Fibroblast of mammary gland (primary cell): ENCODE measurements at regions not wholly inside any gene's neighbourhood (a gene's known extent, or its start where the extent isn't known, plus 50 kb on each side); places are given as distances from the start of the nearest gene placed in this dataset.

Experiments
- DNase-seq: peaks from one replicate; pipeline ENCODE4 v3.0.0-alpha.2; 2010; ENCODE audit warnings: low read depth
- H3K4me3 ChIP-seq: 2 replicates; pipeline ENCODE4 v1.5.1; 2011; ENCODE audit warnings: low read depth, mild to moderate bottlenecking, low read length, moderate library complexity; ENCODE audit not compliant: control insufficient read depth
- CTCF ChIP-seq: conservative IDR thresholded peaks from 2 replicates; pipeline ENCODE4 v1.5.1; 2011; ENCODE audit warnings: low read depth, low read length, inconsistent platforms; ENCODE audit not compliant: control insufficient read depth, insufficient read depth

DNA sequence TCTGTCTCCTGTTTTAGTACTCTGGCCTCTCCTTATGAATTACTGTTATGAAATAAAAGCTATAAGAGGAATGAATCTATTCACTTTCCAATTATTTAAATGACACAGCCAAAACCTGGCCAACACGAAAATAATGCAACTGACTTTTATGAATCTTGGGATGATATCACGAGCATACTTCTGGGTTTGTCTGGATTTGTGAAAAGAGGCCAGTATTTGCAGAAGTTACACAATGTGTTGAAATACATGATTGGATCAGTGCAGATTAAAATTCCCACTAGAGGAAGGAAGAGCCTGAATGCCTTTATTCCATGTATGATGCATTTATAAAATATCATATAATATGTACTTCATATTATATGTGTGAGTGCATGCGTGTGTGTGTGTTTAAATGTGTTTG lies 418.2 kb downstream of the GRB14 start:
- H3K4me3 ChIP-seq, result no peak overlapping the region
- no peak for TF ChIP-seq CTCF
- DNase-seq, result no peak

DNA sequence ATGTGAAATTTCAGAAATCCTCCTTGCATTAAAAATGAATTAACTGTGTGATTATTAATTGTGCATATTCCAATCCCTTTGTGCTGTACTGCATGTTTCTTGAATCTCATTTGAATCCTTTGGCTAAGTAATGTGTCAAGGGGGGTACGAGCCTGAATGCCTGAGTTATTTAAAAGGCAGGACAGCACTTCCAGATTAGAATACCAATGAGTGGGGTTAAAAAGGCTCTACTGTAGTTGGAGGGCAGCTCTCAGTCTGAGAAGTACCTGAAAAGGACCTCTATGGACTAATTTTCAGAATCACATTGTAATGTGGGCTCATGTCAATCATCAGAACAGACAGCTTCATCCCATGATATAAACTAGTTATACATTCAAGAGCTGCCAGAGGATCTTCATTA lies 423.0 kb downstream of the GRB14 start:
- no peak overlapping the region for H3K4me3 ChIP-seq
- no peak for TF ChIP-seq CTCF
- no peak for DNase-seq

DNA sequence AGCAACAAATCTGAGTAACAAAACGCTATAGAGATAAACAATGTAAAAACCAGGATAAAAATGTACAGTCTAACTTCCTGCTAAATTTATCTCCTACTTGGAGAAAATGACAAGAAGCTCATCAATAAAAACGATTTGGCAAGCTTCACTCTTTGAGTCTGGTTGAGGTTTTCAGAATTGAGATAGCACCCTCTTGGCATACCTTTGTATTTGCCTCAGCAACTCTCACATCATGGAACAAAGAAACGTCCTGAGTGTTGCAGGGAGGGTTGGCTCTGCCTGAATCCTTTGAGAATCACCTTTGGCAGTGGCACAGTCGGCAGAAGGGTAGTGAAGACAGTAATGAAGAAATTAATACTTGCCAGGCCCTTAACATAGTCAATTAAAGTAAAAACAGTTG lies 430.6 kb downstream of the GRB14 start:
- no peak for TF ChIP-seq CTCF
- DNase-seq, result no peak
- H3K4me3 ChIP-seq, result no peak overlapping the region

- no peak for DNase-seq
- no peak for TF ChIP-seq CTCF
- H3K4me3 ChIP-seq, result no peak overlapping the region
Observed at GRCh38 chr2:164189851-164190250, 431.4 kb downstream of the GRB14 start.

- no peak for DNase-seq
- no peak for TF ChIP-seq CTCF
- H3K4me3 ChIP-seq, result no peak overlapping the region
Observed at GRCh38 chr2:164187121-164187520, 434.2 kb downstream of the GRB14 start.

DNA sequence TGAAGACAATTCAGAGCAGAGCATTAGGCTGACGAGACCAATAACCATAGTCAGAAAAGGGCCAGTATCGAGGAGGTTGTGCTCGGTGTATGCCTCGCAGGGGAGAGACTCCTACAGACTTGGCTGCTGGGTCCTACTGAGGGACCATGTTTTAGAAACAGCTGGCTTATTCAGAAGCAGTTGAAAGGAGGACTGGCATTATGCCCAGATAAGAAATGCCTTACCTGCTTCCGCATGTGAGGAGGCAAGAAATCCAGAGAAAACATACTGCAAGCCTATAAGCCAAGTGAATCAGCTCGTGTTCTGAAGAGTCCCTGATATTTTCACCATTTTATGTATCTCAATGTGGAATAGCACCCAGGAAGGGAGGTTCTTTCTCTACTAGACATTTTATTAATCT lies 434.7 kb downstream of the GRB14 start:
- H3K4me3 ChIP-seq, result no peak overlapping the region
- no peak for DNase-seq
- no peak for TF ChIP-seq CTCF

- no peak for TF ChIP-seq CTCF
- DNase-seq, result no peak
- H3K4me3 ChIP-seq, result no peak overlapping the region
Observed at GRCh38 chr2:164182116-164182627, 439.1 kb downstream of the GRB14 start.
